ENCODE measurements at regions not wholly inside any gene's neighbourhood (a gene's known extent, or its start where the extent isn't known, plus 50 kb on each side); places are given as distances from the start of the nearest gene placed in this dataset.

DNA sequence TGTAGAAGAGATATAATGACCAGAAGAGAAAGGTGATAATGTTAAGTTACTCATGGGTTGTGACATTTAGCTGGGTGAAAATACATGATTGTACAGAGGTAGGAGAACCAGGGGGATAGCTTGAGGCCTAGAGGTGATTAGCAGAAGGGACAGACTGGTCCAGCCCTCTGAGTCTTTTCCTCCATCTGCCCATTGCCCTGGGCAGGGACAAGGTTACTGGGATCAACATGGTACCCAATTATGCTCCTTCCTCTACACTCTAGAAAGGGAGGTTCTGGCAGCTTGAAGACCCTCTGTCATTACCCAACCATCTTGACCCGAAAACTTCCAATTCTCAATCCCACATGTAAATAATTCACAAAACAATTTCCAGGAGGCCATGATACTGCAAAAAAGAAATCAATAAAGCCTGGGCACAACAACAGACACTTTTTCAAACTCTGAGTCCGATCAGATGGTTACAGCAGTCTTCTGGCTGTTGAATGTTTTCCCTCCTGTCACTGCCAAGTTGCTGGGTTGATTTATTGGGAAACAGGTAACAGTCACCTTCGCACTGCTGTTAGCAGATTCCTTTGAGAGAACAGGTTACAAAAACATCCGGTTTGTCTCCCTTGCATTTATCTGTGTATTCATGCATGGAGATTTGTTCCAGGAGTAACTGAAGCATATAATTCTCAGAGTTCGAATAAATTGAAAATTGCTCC lies 239.1 kb upstream of the HTR2A start:
- DNase-seq (ENCODE audit: low read depth in 3 of 3, low spot score in 2 of 3), result peak in 1 of 3 donors; percentile 18

DNA sequence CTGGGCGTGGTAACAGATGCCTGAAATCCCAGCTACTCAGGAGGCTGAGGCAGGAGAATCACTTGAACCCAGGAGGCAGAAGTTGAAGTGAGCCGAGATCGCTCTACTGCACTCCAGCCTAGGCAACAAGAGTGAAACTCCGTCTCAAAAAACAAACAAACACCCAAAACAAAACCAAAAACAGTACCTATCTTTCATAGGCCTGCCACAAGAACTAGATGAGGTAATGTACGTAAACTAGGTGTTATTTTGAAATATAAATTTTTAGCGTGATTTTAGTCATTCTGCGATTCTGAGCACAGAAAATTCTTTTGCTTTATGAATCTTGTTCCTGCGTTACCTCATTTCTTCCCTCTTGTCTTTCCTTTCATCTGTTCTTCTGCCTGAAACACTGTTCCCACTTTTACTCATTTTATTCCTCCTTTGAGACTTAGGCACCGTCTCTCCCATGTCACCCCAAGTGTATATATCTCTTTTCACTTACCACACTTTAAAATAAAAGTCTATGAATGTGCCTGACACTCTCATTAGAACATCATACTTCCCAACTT lies 238.2 kb upstream of the HTR2A start:
- no peak for DNase-seq (ENCODE audit: low read depth in 3 of 3, low spot score in 2 of 3)

GRCh38 chr13:47133011-47133445 lies 236.2 kb upstream of the HTR2A start:
- no peak for DNase-seq (ENCODE audit: low read depth in 3 of 3, low spot score in 2 of 3)

DNA sequence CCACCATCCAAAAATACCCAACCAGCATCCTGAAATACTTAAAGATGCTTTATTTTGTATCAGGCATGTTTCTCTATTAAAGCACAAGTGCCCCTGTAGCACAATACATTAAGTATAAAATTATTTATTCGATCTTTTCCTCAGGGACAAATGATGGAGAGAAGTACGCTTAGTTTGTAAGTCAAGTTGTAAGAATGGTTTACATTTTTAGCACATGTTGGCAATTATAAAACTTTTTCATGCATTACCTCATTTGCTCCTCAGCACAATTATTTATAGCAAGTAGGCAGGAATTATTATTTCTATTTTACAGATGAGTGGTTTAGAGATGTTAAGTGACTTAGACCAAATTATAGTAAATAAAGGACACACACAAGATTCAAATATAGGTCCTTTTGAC lies 232.6 kb upstream of the HTR2A start:
- DNase-seq (ENCODE audit: low read depth in 3 of 3, low spot score in 2 of 3), result no peak

GRCh38 chr13:47126432-47126831 lies 229.6 kb upstream of the HTR2A start:
- DNase-seq (ENCODE audit: low read depth in 3 of 3, low spot score in 2 of 3), result no peak

DNA sequence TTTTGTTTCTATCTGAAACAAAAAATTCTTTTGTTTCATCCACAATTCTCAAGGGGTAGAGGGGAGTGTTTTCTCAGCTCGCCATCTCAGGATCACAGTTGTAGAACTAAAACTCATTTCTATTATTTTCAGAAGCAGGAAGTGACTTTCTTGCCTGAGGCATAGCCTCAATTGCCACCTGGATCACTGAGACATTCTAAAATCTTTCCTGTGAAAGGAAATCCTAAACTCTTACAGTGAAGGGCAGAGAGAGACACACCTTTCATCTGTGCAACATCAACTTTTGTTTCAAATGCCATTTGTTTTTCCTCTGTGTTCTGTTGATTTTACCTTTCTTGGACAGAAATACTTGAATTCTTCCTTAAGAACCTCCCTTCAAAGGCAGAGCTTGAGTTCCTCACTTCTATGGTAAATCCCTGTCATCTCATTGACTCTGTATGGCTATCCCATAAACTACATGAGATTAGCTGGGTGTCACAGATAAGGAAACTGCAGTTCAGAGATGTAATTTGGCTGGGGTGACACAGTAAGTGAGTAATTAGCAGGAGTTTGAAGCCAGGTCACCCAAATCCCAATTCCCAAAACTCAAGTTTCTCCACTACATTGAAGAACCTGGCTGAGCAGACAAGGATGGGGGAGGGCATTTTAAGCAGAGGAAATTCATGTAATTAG lies 224.4 kb upstream of the HTR2A start:
- no peak for DNase-seq (ENCODE audit: low read depth in 3 of 3, low spot score in 2 of 3)

DNA sequence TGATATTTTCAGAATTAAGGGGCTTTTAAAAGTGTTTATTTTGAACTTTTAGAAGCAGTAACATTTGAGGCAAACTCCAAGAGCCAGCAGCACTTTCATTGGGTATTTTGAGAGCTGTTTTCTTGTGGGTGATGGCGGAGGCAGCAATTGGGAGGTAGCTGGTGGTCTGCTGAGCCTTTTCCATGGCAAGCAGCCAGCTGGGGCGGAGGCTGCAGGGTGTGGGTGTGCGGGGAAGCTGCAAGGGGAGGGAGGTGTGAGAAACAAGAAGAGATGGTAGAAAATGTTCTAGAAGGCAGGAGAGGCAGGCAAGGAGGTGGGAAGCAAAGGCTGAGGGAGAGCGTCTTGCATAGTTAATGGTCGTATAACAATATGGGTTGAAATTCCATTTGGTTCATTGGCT lies 223.4 kb upstream of the HTR2A start:
- DNase-seq (ENCODE audit: low read depth in 3 of 3, low spot score in 2 of 3), result no peak

GRCh38 chr13:47119575-47120235 lies 222.9 kb upstream of the HTR2A start:
- DNase-seq (ENCODE audit: low read depth in 3 of 3, low spot score in 2 of 3), result no peak

- DNase-seq (ENCODE audit: low read depth in 3 of 3, low spot score in 2 of 3), result no peak
Observed at GRCh38 chr13:47117268-47117667, 220.4 kb upstream of the HTR2A start.

DNA sequence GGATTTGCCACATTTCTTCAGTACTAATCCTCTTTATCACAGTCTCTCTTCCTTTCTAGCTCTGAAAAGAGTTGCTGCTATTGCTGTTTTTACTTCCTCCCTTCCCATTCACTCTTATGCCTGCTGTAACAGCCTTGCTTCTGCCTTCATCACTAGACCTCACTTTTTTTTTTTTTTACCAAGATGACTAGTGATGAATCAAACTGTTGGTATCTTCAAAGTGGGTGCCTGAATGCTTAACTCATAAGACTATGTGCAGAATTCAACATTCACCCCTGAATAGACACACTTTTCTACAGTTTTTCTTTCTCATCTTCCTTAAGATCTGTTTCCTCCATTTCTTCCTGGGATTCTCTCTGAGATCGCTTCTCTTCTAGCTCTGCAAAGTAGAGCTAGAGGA lies 217.2 kb upstream of the HTR2A start:
- DNase-seq (ENCODE audit: low read depth in 3 of 3, low spot score in 2 of 3), result no peak

DNA sequence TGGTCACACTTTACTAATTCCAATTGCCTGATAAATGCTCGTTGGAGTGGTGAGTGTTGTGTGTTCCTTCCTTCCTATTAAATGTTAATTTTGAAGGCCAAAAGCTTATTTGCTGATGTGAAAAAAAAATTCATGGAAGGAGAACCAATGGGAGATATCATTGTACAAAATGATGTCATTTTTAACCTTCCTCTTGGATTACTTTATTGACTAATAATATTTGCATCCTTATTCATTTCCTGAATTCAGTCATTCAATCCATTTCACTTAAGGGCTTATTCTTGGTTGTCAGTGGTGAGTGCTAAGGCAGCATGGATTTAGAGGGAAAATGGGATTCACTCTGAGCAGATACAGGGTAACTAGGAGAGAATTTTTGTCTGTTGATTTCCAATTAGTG lies 216.0 kb upstream of the HTR2A start:
- DNase-seq (ENCODE audit: low read depth in 3 of 3, low spot score in 2 of 3), result no peak

GRCh38 chr13:47112205-47112902 lies 215.5 kb upstream of the HTR2A start:
- no peak for DNase-seq (ENCODE audit: low read depth in 3 of 3, low spot score in 2 of 3)

GRCh38 chr13:47111499-47111898 lies 214.6 kb upstream of the HTR2A start:
- no peak for DNase-seq (ENCODE audit: low read depth in 3 of 3, low spot score in 2 of 3)

GRCh38 chr13:47110833-47111240 lies 214.0 kb upstream of the HTR2A start:
- DNase-seq (ENCODE audit: low read depth in 3 of 3, low spot score in 2 of 3), result no peak

DNA sequence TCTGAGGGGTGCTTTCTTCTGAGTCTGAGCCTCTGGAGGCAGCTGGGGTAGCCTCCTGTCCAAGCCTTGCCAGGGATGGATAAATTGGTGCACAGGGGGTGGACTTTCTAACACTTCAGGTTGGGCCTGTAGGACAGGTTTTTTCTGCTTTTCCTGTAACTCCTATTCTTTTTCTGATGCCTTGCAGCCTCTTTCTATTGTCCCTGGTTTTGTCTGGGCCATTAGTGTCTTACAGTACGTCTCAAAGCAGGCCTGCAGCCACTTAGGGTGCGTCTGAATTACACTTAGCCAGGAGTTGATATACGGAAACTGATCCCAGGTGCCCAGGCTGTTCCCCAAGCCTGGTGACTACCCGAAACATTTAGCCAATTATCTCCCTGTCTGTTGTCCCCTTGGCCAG lies 213.3 kb upstream of the HTR2A start:
- DNase-seq (ENCODE audit: low read depth in 3 of 3, low spot score in 2 of 3), result no peak

DNA sequence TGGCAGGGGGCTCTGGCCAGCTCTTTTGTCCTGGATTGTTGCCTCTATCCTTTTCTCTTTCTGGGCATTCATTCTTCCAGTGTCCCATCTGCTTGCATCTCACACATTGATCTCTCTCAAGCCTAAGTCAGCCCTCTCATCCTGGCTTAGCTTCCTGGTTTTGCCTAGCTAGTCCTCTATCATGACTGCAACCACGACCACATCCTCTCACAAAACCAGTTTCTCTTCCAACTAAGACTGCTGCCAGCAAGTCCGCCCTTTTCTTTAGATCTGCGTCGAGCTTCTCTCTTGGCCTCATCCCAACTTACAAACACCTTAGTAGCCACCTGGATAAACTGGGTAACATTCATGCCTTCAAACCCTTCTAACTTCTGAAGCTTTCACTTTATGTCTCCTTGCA lies 212.2 kb upstream of the HTR2A start:
- no peak for DNase-seq (ENCODE audit: low read depth in 3 of 3, low spot score in 2 of 3)

DNA sequence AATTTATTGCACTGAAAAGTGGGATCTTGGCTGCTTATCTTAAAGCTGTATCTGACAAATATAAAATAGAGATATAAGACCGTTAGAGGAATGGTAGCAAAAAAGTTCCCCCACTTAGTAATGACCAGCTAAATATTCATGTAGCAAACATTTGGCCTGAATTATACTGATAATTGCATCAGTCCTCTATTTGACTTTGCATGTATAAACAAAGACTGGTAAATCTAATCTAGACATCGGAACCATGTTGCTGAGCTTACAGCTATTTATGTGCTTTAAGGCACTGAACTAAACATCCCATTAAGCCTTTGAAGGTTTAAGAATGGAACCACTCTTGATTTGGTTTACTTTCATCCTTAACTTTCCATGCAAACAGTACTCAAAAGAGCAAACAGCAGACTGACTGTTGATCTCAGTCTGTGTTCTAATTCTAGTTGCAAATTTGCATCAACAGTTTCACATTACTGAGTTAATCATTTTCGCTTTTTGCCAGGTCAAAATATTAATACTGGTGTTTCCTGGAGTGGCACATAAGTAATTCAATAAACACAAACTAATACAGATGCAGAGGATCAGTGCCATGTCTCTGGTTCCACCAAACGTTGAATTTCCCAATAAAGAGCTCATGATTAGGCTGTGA lies 203.5 kb upstream of the HTR2A start:
- DNase-seq (ENCODE audit: low read depth in 3 of 3, low spot score in 2 of 3), result no peak

- DNase-seq (ENCODE audit: low read depth in 3 of 3, low spot score in 2 of 3), result peak in 1 of 3 donors; percentile 8
Observed at GRCh38 chr13:47094734-47095434, 198.0 kb upstream of the HTR2A start.

GRCh38 chr13:47092202-47092601 lies 195.3 kb upstream of the HTR2A start:
- DNase-seq (ENCODE audit: low read depth in 3 of 3, low spot score in 2 of 3), result no peak

DNA sequence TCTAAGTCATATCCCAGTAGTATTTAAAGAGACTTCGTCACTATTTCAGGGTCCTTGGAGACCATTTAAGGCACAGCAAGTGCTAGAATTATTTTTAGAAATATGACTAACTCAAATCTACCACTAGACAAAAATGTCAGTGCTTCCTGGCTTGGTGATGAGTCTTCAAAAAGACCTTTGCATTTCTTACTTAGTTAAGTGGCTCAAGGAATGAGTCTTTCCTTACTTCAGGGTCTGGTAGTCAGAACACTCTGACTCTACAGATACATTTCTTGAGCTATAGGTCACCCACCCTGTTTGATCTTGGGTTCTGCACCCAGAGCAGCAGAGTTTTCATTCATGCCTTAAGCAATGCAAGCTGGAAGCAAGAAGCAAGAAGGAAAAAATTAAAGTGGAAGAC lies 191.0 kb upstream of the HTR2A start:
- no peak for DNase-seq (ENCODE audit: low read depth in 3 of 3, low spot score in 2 of 3)
